ENCODE measurements at regions not wholly inside any gene's neighbourhood (a gene's known extent, or its start where the extent isn't known, plus 50 kb on each side); places are given as distances from the start of the nearest gene placed in this dataset.

- H3K36me3 ChIP-seq (ENCODE audit: control insufficient read depth, low read length) = no peaks in the 10 kb centered on the region
- H3K4me3 ChIP-seq (ENCODE audit: low read length) = no peak overlapping the region
- no peaks in the 10 kb centered on the region for H3K79me2 ChIP-seq (ENCODE audit: control insufficient read depth, low read length)
- H3K27me3 ChIP-seq (ENCODE audit: control insufficient read depth, low read length) = no peaks in the 10 kb centered on the region
- no peaks in the 10 kb centered on the region for H3K9me2 ChIP-seq (replicated peaks; ENCODE audit: control insufficient read depth, low read length)
- H3K27ac ChIP-seq (ENCODE audit: low read depth, low read length) = no peak overlapping the region
- H3F3A ChIP-seq (ENCODE audit: control insufficient read depth, insufficient read depth) = no peaks in the 10 kb centered on the region
- no peaks in the 10 kb centered on the region for H3K9me3 ChIP-seq (ENCODE audit: control insufficient read depth, insufficient read depth, low read length)
- H3K4me2 ChIP-seq (ENCODE audit: low read length) = no peak overlapping the region
- H4K20me1 ChIP-seq (ENCODE audit: control insufficient read depth, insufficient read depth, low read depth, low read length) = no peaks in the 10 kb centered on the region
- H3K4me1 ChIP-seq (ENCODE audit: control insufficient read depth, low read length) = peaks cover 9% of the 10 kb centered on the region
- no peak for TF ChIP-seq EZH2phosphoT487 (IDR thresholded peaks at IDR 0.05; ENCODE audit: borderline replicate concordance, low read length)
- TF ChIP-seq, protein P1, sequence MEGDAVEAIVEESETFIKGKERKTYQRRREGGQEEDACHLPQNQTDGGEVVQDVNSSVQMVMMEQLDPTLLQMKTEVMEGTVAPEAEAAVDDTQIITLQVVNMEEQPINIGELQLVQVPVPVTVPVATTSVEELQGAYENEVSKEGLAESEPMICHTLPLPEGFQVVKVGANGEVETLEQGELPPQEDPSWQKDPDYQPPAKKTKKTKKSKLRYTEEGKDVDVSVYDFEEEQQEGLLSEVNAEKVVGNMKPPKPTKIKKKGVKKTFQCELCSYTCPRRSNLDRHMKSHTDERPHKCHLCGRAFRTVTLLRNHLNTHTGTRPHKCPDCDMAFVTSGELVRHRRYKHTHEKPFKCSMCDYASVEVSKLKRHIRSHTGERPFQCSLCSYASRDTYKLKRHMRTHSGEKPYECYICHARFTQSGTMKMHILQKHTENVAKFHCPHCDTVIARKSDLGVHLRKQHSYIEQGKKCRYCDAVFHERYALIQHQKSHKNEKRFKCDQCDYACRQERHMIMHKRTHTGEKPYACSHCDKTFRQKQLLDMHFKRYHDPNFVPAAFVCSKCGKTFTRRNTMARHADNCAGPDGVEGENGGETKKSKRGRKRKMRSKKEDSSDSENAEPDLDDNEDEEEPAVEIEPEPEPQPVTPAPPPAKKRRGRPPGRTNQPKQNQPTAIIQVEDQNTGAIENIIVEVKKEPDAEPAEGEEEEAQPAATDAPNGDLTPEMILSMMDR (IDR thresholded peaks at IDR 0.05; ENCODE audit: low read depth, low read length, poor library complexity, severe bottlenecking) = no peak
Measured at GRCh38 chr2:154910701-154911100, 212.2 kb downstream of the KCNJ3 start.

DNA sequence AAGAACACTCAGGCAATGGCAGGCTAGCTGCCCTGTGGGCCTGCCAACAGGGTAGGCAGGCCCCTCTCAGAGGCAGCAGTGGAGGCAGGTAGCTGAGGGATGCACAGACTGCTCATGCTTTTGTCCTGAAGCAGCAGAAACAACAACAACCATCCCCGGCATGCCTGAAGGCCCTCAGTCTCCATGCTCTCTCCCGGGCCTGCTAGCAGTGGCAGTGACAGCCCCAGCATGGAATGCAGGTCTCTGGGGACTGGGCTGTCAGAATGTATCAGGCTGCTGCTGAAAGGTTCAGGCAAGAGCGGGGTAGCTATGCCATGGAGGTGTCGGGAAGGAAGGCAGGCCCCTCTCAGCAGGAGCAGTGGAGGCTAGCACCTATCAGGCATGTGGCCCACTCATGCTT, 209.8 kb downstream of the KCNJ3 start:
- Histone ChIP-seq H3K9me3 (ENCODE audit: control insufficient read depth, insufficient read depth, low read length) (peaks cover 6% of the 10 kb centered on the region; the same call in 1 of the 2 replicates), H3F3A (ENCODE audit: control insufficient read depth, insufficient read depth) (no peaks in the 10 kb centered on the region), H3K79me2 (ENCODE audit: control insufficient read depth, low read length) (no peaks in the 10 kb centered on the region), H4K20me1 (ENCODE audit: control insufficient read depth, insufficient read depth, low read depth, low read length) (no peaks in the 10 kb centered on the region), H3K4me1 (ENCODE audit: control insufficient read depth, low read length) (no peaks in the 10 kb centered on the region), H3K4me3 (ENCODE audit: low read length) (no peak overlapping the region), H3K27ac (ENCODE audit: low read depth, low read length) (no peak overlapping the region), H3K27me3 (ENCODE audit: control insufficient read depth, low read length) (no peaks in the 10 kb centered on the region), H3K9me2 (replicated peaks; ENCODE audit: control insufficient read depth, low read length) (no peaks in the 10 kb centered on the region), H3K4me2 (ENCODE audit: low read length) (no peak overlapping the region), H3K36me3 (ENCODE audit: control insufficient read depth, low read length) (no peaks in the 10 kb centered on the region)
- no peak for TF ChIP-seq EZH2phosphoT487 (IDR thresholded peaks at IDR 0.05; ENCODE audit: borderline replicate concordance, low read length)
- TF ChIP-seq, protein P1 (IDR thresholded peaks at IDR 0.05; ENCODE audit: low read depth, low read length, poor library complexity, severe bottlenecking) = no peak

Measured in DOHH2 (cell line).